Right ventricle myocardium superior (tissue), 1 donor: ENCODE measurements at regions not wholly inside any gene's neighbourhood (a gene's known extent, or its start where the extent isn't known, plus 50 kb on each side); places are given as distances from the start of the nearest gene placed in this dataset.
A peak's percentile ranks its signal among the peaks of the same experiment; 100 is the strongest.

Experiments
- ATAC-seq: fragments of 200-7000 bp; cut with Tn5 transposase; one replicate; pipeline ENCODE4 v1.9.1; 2020; ENCODE audit warnings: mild to moderate bottlenecking; ENCODE audit not compliant: poor library complexity
- DNase-seq: peaks from one replicate; pipeline ENCODE4 v3.0.0-alpha.2; 2020
- intact Hi-C: fragments of 100-400 bp; cut with DNase I; formaldehyde crosslinking; loops from one replicate; pipeline ENCODE4 v1.11.2; 2022
- donor health status: DM: no; HTN: yes; CAD: no; lungs with severe emphysema.

GRCh38 chr11:62073061-62073460 is 50.8 kb upstream of the INCENP start:
- intact Hi-C loops: no loop called here
- DNase-seq (no peak), ATAC-seq (no peak)

- intact Hi-C loops: no loop called here
- ATAC-seq (no peak), DNase-seq (no peak)
These were observed 52.4 kb upstream of the INCENP start for GRCh38 chr11:62071408-62071807.

GRCh38 chr11:62069986-62070919 is 53.6 kb upstream of the INCENP start:
- DNase-seq: no peak
- no peak for ATAC-seq

GRCh38 chr11:62069374-62069773 is 54.4 kb upstream of the INCENP start:
- DNase-seq (no peak), ATAC-seq (no peak)
- intact Hi-C loops: no loop called here

More at GRCh38 chr11:62069986-62070919, 53.6 kb upstream of the INCENP start:
- intact Hi-C loops: no loop called here

- DNase-seq (no peak), ATAC-seq (no peak)
- intact Hi-C loops: no loop called here
These were observed 55.1 kb upstream of the INCENP start for GRCh38 chr11:62068730-62069129.

DNA sequence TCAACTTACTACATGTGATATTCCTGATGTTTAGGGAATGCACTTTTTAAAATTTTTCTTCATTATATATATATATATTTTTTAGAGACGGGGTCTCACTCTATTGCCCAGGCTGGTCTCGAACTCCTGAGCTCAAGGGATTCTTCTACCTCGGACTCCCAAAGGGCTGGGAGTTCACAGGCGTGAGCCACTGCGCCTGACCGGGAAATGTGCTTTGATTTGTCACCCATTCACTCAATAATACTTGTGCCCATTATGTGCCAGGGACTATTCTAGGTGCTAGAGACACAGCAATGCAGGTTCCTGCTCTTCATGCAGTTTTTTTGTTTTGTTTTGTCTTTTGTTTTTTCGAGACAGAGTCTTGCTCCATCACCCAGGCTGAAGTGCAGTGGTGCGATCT is 56.1 kb upstream of the INCENP start:
- ATAC-seq: no peak
- intact Hi-C loops: no loop called here
- no peak for DNase-seq

DNA sequence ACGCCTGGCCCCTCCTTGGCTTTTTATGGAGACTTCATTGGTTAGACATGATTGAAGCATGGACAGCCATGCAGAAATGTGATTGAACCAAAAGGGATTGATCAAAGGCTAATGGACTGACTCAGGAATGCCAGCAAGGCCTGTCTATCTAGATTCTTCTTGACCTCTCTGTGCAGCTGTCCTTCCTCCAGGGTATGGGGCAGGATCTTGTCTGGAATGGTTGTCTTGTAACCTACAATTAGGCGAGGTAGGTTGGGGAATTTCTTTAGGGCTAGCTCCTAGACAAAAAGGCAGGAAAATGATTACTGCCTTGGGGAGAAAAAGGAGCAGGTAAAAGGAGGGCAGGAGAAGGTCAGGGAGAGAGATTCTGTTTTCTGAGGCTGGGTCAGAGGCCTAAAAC is 59.6 kb upstream of the INCENP start:
- intact Hi-C loops: no loop called here
- DNase-seq: no peak
- ATAC-seq: no peak

DNA sequence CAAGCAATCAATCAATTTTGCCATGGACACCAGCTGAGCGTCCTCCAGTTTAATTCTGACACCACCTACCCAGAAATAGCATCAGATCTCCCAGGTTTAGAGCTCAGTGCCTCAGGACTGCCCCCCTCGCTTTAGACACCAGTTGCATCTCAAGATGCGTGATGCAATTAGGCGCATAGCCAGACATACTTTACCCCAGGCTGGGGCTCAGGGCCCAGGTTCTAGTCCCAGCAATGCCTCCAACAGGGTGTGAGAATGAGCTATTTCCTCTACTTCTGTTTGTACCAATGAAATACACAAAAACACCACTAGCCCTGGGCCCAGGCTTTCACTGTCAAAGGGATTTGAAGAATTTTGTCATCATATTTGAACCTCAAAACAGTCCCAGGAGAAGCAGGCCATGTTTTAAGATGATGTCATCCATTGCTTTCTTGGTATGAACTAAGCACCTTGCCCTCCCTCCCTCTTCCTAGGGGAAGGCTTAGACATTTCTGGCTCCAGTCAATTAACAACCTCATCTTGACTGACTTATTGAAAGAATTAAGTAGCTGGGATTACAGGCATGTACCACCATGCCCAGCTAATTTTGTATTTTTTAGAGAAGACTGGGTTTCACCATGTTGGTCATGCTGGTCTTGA is 61.5 kb upstream of the INCENP start:
- no peak for ATAC-seq
- intact Hi-C loops: no loop called here
- no peak for DNase-seq

DNA sequence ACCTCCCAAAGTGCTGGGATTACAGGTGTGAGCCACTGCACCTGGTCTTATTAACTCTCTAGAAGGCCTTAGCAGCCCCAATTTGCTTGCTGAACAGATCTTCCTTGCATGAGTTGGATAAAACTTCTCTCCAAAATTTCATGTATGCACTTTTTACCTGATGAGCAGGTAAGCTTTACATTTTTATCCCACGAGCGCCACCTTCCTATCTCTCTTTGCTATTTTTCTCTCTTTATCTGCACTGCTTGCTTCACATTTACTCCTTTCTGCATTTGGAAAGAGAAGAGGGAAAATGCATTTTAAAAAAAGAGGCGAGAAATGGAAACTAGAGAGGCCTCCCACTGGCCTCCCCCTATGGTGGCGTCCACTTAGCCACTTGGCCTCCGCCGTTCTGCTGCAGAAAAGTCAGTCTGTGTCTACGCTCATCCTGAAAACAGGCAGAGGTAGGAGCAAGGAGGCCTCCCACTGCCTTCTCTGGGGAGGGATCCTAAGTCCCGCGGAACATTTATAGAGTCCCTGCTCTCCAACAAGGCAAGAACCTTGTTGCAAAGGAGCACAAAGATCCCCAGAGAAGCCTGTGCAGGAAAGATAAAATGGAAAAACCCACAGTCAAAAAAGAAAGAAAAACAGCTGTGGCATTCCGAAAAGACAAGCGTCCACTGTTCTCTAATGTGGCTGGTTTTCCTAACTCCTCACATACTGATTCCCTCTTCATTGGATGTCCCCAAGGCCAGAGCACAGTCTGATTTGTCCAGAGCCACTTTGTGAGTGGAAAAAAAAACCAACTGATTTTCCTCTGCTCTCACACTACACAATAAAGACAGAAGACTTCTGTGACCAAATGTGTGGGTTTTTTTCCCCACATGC is 62.2 kb upstream of the INCENP start:
- ATAC-seq (peak; percentile 75), DNase-seq (no peak)
- intact Hi-C loops: no loop called here

DNA sequence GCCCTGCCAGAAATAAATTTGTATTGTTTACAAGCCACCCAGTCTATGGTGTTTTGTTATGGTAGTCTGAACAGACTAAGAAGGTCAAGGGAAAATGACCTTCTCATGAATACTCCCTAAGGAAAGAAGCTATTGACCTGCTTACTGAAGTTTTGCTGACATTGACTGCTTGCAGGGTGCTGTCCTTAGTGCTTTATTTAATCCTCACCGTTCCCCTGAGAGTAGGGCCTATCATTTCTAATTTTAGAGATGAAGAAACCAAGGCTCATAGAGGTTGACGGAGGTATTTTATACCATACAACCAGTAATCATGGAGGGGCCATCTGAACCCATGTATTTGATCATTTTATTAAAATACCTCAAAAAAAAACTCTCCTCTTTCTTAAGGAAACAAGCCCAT is 66.7 kb upstream of the INCENP start:
- peak; percentile 61 for ATAC-seq
- intact Hi-C loops: no loop called here

DNA sequence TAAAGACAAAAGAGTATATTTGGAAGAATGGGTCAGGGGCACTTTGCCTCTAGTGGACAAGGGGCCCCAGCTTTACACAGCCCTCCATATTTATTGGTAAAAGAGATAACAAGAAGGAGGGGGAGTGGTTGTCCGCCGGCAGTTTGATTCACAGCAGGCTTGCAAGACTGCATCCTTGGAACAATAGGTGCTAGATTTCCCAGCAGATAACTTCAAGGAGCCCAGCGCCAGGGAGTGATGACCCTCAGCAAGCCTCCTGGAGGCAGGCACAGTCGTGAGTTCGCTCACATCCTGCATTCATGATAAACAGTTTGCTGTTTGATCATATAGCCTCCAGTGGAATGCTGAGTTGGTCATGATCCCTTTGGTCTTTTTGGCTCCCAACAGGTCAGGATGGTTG is 67.8 kb upstream of the INCENP start:
- ATAC-seq (no peak), DNase-seq (no peak)
- intact Hi-C loops: no loop called here

More for the DNA sequence above, 66.7 kb upstream of the INCENP start:
- DNase-seq: no peak

DNA sequence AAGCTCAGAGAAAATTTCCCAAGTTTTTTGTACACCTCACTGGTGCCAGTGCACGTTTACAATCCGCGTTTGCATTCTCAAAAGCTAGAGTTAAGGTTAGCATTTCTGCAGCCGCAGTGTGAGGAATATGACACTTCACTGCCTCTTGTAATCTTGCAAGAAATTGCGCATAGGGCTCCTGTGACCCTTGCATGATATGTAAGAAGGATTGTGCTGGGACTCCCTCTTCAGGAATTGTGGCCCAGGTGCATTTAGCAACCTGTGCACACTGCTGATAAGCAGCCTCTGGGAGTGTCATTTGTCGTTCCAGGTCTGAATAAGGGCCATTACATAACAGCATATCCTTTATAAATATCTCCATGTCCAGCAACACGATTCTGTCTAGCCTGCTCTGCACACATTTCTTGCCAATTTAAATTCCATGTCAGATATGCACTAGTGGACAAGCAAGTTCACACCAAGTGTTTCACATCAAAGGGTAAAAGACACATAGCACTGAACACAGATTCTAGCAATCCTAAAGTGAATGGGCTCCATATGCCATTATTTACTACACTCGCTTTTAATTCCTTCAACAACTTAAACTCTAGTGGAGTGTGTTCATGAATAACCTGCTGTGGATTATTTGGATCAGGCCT is 69.2 kb upstream of the INCENP start:
- DNase-seq: no peak
- intact Hi-C loops: no loop called here
- ATAC-seq: peak; percentile 29

- intact Hi-C loops: no loop called here
- ATAC-seq (no peak), DNase-seq (no peak)
These were observed 69.7 kb upstream of the INCENP start for GRCh38 chr11:62054081-62054480.

DNA sequence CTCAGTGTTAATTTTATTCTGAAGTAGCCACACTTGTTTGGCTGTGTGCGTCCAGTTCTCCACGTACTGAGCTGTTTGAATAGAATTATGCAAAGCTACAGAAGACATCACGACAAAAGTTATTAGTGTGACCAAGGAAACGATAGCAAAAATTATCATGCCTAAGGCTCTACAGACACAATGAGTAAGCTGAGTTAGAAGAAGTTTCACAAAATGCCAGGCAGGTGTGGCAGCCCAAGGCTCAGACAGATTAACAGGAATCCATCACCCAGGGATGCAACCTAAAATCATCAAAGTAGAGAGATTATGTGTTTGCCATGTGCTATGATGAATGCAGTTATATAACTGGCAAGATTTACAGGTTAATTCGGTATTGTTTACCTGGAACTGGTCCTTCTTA is 73.1 kb upstream of the INCENP start:
- ATAC-seq (no peak), DNase-seq (no peak)
- intact Hi-C loops: no loop called here

DNA sequence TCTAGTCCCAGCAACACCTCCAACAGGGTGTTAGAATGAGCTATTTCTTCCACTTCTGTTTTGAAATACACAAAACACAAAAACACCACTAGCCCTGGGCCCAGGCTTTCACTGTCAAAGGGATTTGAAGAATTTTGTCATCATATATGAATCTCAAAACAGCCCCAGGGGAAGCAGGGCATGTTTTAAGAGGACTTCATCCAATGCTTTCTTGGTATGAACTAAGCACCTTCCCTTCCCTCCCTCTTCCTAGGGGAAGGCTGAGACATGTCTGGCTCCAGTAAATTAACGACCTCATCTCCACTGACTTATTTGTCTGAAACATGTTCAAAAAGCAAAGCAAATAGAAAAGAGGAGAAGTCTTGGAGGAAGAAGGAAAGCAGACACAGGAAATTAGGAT is 75.7 kb upstream of the INCENP start:
- no peak for ATAC-seq

DNA sequence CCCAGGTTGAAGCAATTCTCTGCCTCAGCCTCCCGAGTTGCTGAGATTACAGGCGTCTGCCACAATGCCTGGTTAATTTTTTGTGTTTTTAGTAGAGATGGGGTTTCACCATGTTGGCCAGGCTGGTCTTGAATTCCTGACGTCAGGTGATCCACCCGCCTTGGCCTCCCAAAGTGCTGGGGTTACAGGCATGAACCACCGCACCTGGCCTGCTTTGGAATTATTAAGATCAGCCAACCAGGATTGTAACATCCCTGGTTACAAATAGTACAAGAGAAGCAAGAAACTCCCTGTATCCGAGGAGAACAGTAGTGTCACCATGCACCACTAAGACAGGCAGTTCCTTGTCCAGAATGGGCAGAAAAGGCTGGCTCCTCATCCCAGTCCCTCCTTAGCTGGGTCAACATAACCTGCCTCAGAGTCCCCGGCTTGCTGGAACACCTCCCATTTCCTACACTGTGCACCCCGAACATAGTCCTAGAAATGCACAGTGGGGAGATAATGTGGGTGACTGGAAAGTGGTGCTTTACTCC is 77.2 kb upstream of the INCENP start:
- DNase-seq: no peak
- intact Hi-C loops: no loop called here
- ATAC-seq: no peak

More for the DNA sequence above, 75.7 kb upstream of the INCENP start:
- no peak for DNase-seq
- intact Hi-C loops: no loop called here

DNA sequence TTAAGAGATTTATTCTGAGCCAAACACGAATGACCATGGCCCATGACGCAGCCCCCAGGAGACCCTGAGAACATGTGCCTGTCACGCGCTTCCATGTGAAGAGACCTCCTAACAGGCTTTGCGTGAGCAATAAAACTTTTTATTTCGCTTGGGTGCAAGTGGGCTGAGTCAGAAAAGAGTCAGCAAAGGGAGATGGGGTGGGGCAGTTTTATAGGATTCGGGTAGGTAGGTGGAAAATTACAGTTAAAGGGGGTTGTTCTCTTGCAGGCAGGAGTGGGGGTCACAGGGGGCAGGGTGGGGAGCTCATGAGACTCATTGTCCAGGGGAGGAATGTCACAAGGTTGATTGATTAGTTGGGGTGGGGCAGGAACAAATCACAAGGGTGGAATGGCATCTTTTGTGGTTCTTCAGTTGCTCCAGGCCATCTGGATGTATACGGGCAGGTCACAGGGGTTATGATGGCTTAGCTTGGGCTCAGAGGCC is 77.2 kb upstream of the FTH1 start:
- ATAC-seq: no peak
- intact Hi-C loops: no loop called here
- DNase-seq: no peak

- ATAC-seq (no peak), DNase-seq (no peak)
- intact Hi-C loops: no loop called here
These were observed 67.9 kb upstream of the FTH1 start for GRCh38 chr11:62035293-62035692.

DNA sequence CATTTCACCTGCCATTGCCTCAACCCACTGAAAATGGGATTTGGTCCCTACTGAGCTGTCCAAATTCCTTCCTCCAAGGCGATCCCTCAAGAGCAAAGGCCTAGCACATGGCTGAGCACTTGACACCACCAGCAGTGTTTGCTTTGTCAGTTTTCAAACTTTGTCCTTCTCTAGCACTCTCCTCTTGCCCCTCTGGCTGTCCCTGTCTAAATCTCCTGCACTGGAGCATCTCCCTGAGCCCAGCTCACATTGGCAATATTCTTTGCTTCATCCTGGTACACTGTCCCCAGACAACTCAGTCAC is 66.6 kb upstream of the FTH1 start:
- ATAC-seq: no peak
- intact Hi-C loops: no loop called here

More for the DNA sequence above, 66.6 kb upstream of the FTH1 start:
- no peak for DNase-seq
